ENCODE measurements at regions not wholly inside any gene's neighbourhood (a gene's known extent, or its start where the extent isn't known, plus 50 kb on each side); places are given as distances from the start of the nearest gene placed in this dataset.
"Not testable (repeated sequence)": the region's sequence is repeated elsewhere in the genome, so short reads cannot be mapped to it uniquely, and the experiment has no call there.

DNA sequence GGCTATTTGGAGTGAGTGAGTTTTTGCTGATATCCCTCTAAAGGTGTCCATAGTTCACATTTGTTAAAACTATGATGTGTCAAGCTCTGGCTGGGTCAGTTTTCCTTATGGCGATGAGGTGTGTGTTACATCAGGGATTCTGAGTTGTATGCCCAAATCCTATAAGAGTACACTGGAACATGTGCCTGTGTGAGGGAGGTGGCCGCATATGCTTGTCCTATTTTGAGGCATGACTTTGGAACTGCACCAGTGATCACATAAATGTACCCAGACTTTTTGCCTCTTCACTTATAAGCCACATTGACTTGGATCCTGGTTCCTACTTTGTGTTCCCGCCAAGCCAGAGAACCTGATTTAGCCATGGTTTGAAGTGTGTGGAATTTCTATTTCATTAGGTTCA is 140.3 kb upstream of the RXFP2 start:
- H3K36me3 Mint-ChIP-seq: no peaks in the 10 kb centered on the region
- no peaks in the 10 kb centered on the region for H3K27me3 Mint-ChIP-seq
- no peak overlapping the region for H3K27ac Mint-ChIP-seq
- no peak overlapping the region for H3K4me3 Mint-ChIP-seq
- no peaks in the 10 kb centered on the region for H3K9me3 Mint-ChIP-seq
- no peaks in the 10 kb centered on the region for H3K4me1 Mint-ChIP-seq

- Mint-ChIP-seq H3K27ac (no peak overlapping the region), H3K27me3 (peaks cover 2% of the 10 kb centered on the region), H3K36me3 (no peaks in the 10 kb centered on the region), H3K4me3 (no peak overlapping the region), H3K9me3 (no peaks in the 10 kb centered on the region), H3K4me1 (no peaks in the 10 kb centered on the region)
Observed at GRCh38 chr13:31605076-31605860, 134.1 kb upstream of the RXFP2 start.

DNA sequence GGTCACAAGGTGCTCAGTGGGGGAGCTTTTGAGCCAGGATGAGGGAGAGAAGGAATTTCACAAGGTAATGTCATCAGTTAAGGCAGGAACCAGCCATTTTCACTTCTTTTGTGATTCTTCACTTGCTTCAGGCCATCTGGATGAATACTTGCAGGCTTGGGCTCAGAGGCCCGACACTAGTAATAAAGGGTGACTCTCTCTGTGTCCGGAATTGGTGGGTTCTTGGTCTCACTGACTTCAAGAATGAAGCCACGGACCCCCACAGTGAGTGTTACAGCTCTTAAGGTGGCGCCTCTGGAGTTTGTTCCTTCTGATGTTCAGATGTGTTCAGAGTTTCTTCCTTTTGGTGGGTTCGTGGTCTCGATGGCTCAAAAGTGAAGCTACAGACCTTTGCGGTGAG is 131.8 kb upstream of the RXFP2 start:
- not testable (repeated sequence) for H3K27me3 Mint-ChIP-seq, H3K4me1 Mint-ChIP-seq, H3K27ac Mint-ChIP-seq, H3K9me3 Mint-ChIP-seq, H3K4me3 Mint-ChIP-seq, H3K36me3 Mint-ChIP-seq

DNA sequence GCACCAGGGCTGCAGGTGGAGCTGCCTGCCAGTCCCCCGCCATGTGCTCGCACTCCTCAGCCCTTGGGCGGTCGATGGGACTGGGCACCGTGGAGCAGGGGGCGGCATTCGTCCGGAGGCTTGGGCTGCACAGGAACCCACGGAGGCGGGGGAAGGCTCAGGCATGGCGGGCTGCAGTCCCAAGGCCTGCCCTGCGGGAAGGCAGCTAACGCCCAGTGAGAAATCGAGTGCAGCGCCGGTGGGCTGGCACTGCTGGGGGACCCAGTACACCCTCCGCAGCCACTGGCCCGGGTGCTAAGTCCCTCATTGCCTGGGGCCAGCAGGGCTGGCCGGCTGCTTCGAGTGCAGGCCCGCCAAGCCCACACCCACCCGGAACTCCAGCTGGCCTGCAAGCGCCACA is 130.5 kb upstream of the RXFP2 start:
- not testable (repeated sequence) for H3K4me3 Mint-ChIP-seq, H3K4me1 Mint-ChIP-seq, H3K36me3 Mint-ChIP-seq, H3K27ac Mint-ChIP-seq, H3K9me3 Mint-ChIP-seq, H3K27me3 Mint-ChIP-seq

DNA sequence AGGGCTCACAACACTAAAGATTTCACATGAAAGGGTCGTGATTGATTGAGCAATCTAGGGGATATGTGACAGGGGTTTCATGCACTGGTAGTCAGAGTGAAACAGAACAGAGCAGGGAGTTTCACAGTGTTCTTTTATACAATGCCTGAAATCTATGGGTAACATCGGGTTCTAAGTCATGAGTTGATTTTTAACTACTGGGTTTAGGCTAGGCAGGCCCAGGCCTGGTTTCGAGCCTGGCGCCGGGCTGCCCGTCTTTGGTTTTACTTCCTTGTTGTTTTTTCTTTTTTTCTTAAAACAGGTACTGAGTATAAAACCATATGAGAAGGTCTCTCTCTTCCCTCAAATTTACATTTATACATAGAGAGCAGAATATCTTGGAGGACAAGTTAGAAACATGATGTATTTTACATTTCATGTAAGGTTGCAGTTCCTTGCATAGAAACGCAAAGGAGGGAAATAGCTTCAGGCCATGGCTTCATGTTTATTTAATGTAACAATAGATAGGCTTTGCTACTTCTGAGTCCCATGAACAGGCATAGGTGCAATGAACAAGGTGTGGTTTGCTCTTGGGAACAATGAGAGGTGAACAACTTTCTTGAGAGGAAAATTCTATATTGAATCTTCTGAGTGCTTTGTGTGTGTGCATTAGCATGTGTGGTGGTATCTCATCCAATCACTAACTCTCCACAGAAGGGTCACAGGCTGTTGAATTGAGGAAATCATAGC is 128.9 kb upstream of the RXFP2 start:
- H3K4me1 Mint-ChIP-seq: no peaks in the 10 kb centered on the region
- H3K36me3 Mint-ChIP-seq: no peaks in the 10 kb centered on the region
- peaks cover 6% of the 10 kb centered on the region for H3K9me3 Mint-ChIP-seq
- no peak overlapping the region for H3K27ac Mint-ChIP-seq
- peaks cover 2% of the 10 kb centered on the region for H3K27me3 Mint-ChIP-seq
- no peak overlapping the region for H3K4me3 Mint-ChIP-seq

DNA sequence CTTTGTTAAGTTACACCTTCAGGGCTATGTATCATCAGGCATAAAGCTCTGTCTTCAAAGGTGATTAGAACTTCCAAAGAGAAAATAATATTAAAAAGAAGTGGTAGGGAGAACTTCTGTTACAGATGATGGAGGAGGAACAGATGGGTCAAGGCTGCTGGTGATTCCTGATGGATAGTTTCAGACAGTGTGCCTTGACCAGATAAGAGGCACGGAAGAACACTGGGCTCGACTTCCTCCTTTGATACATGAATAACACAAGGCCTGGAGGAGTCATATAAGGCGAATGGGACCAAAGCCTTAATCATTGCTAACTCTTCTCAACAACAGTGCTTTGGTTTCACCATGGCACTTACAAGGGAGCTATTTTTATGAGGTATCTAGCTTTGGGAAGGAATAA is 128.1 kb upstream of the RXFP2 start:
- H3K27me3 Mint-ChIP-seq: no peaks in the 10 kb centered on the region
- H3K4me3 Mint-ChIP-seq: no peak overlapping the region
- H3K36me3 Mint-ChIP-seq: no peaks in the 10 kb centered on the region

GRCh38 chr13:31614073-31614472 is 125.3 kb upstream of the RXFP2 start:
- Mint-ChIP-seq H3K4me3 (no peak overlapping the region), H3K9me3 (peaks cover 6% of the 10 kb centered on the region), H3K27ac (no peak overlapping the region), H3K4me1 (no peaks in the 10 kb centered on the region), H3K36me3 (no peaks in the 10 kb centered on the region), H3K27me3 (no peaks in the 10 kb centered on the region)

More for the DNA sequence above, 128.1 kb upstream of the RXFP2 start:
- peaks cover 6% of the 10 kb centered on the region for H3K9me3 Mint-ChIP-seq
- H3K4me1 Mint-ChIP-seq: no peaks in the 10 kb centered on the region
- H3K27ac Mint-ChIP-seq: no peak overlapping the region

GRCh38 chr13:31614704-31615103 is 124.6 kb upstream of the RXFP2 start:
- no peaks in the 10 kb centered on the region for H3K36me3 Mint-ChIP-seq
- H3K27me3 Mint-ChIP-seq: no peaks in the 10 kb centered on the region
- H3K4me1 Mint-ChIP-seq: no peaks in the 10 kb centered on the region
- H3K27ac Mint-ChIP-seq: no peak overlapping the region
- H3K9me3 Mint-ChIP-seq: peaks cover 6% of the 10 kb centered on the region
- no peak overlapping the region for H3K4me3 Mint-ChIP-seq

DNA sequence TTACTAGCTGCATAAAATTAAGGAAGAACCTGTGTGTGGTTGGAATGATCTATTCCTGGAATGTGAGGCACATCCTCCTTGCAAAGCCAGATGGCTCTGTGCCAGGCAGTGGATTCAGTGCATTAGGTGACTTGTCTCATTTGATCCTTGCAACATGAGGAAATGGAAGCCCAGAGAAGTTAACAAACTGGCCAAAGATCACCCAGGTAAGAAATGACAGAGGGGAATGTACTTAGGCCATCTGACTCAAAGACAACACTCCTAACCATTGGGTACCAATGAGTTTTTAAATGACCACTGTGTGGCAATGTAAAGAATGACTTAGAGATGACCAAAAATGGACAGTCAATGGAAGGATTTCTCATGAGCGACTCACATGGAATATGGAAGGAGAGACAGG is 114.2 kb upstream of the RXFP2 start:
- Mint-ChIP-seq H3K36me3 (no peaks in the 10 kb centered on the region), H3K9me3 (no peaks in the 10 kb centered on the region), H3K4me1 (no peaks in the 10 kb centered on the region), H3K27ac (no peak overlapping the region), H3K27me3 (peaks cover 4% of the 10 kb centered on the region), H3K4me3 (no peak overlapping the region)

DNA sequence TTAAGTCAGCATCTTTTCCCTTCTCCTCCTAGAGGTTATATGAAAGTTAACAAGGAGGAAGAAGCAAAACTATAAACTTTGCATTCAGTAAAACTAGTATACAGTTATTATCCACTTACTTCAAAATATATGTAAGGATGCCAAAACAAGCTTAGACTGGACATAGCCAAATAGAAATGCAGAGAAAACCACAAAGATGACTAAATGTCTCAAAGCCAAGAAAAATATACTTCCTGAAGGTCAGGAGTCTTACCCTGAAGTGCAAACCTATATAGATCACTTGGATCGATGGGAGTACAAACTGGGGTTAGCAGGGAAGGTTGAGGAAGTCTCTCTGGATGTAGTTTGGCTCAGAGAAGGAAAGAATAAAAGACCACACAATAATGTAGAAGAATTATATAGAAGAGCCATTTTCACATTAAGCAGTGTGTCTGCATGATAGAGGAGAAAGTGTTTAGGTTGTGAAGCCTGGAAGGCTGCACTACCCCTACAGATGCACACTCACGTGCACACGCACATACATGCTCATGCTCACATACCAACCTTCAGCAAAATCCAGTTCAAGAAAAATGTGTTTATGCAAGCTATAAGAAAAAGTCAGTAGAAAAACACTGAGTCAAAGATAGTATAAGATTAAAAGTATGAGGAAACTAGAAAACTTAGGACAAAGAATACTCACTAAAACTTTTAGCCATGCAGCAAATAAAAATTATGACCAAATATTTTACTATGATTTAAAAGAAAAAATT is 112.1 kb upstream of the RXFP2 start:
- Mint-ChIP-seq H3K36me3 (no peaks in the 10 kb centered on the region), H3K27me3 (peaks cover 4% of the 10 kb centered on the region), H3K27ac (no peak overlapping the region), H3K4me1 (no peaks in the 10 kb centered on the region), H3K4me3 (no peak overlapping the region), H3K9me3 (peaks cover 5% of the 10 kb centered on the region)

- Mint-ChIP-seq H3K9me3 (peaks cover 5% of the 10 kb centered on the region), H3K4me3 (no peak overlapping the region), H3K36me3 (no peaks in the 10 kb centered on the region), H3K27ac (no peak overlapping the region), H3K27me3 (peaks cover 4% of the 10 kb centered on the region), H3K4me1 (no peaks in the 10 kb centered on the region)
Observed at GRCh38 chr13:31629085-31629780, 110.1 kb upstream of the RXFP2 start.

DNA sequence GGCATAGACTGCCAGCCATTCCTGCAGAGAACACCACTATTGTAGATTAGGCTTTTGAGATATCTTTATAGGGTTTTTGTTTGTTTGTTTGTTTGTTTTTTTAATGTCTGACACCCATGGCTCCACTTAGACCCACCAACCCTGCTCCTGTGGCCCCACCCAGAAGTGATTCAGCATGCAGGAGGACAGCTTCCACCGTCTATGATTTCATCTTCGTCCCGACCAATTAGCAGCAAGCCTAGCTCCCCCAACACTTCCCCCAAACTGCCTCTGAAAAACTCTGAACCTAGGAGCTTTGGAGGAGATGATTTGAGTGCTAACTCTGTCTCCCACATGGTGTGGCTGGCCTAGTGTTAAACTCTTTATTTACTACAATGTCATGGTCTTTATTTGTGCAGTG is 108.3 kb upstream of the RXFP2 start:
- Mint-ChIP-seq H3K4me1 (no peaks in the 10 kb centered on the region), H3K9me3 (peaks cover 5% of the 10 kb centered on the region), H3K36me3 (no peaks in the 10 kb centered on the region), H3K27me3 (no peaks in the 10 kb centered on the region), H3K4me3 (no peak overlapping the region), H3K27ac (no peak overlapping the region)

- no peaks in the 10 kb centered on the region for H3K27me3 Mint-ChIP-seq
- H3K9me3 Mint-ChIP-seq: peaks cover 7% of the 10 kb centered on the region
- no peaks in the 10 kb centered on the region for H3K4me1 Mint-ChIP-seq
- no peak overlapping the region for H3K4me3 Mint-ChIP-seq
- no peak overlapping the region for H3K27ac Mint-ChIP-seq
- H3K36me3 Mint-ChIP-seq: no peaks in the 10 kb centered on the region
Observed at GRCh38 chr13:31631746-31632145, 107.6 kb upstream of the RXFP2 start.

DNA sequence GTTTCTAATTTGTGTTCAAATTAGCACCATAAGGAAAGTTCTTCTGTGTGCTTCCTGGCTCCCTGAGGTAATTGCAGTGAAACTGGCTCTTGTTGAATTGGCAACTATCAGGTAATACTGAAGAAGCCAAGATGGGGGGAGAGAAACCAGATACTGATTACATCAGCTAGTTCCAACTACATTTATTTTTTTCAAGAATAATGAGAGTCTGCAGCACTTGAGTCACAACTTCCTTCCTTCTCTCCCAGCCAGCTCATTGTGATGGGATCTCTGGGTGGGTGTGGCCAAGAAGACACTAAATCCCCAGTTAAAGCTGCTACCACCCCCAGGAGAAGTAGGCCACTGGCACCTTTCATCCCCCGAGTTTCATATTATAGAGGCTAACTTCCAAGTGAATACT is 100.7 kb upstream of the RXFP2 start:
- H3K27me3 Mint-ChIP-seq: no peaks in the 10 kb centered on the region
- no peaks in the 10 kb centered on the region for H3K36me3 Mint-ChIP-seq
- H3K4me3 Mint-ChIP-seq: no peak overlapping the region
- H3K27ac Mint-ChIP-seq: no peak overlapping the region
- H3K9me3 Mint-ChIP-seq: peaks cover 7% of the 10 kb centered on the region
- H3K4me1 Mint-ChIP-seq: no peaks in the 10 kb centered on the region

- Mint-ChIP-seq H3K27me3 (no peaks in the 10 kb centered on the region), H3K4me3 (no peak overlapping the region), H3K9me3 (peaks cover 7% of the 10 kb centered on the region), H3K4me1 (no peaks in the 10 kb centered on the region), H3K36me3 (no peaks in the 10 kb centered on the region), H3K27ac (no peak overlapping the region)
Observed at GRCh38 chr13:31639443-31640163, 99.7 kb upstream of the RXFP2 start.
